ENCODE measurements at regions not wholly inside any gene's neighbourhood (a gene's known extent, or its start where the extent isn't known, plus 50 kb on each side); places are given as distances from the start of the nearest gene placed in this dataset.
"Not testable (repeated sequence)": the region's sequence is repeated elsewhere in the genome, so short reads cannot be mapped to it uniquely, and the experiment has no call there.

GRCh38 chr2:2723064-2723463 lies 392.0 kb upstream of the MYT1L start:
- no peak overlapping the region for H3K27ac ChIP-seq
- no peaks in the 10 kb centered on the region for H3K36me3 ChIP-seq
- TF ChIP-seq CTCF (IDR thresholded peaks at IDR 0.05), result no peak
- no peak for TF ChIP-seq POLR2AphosphoS5 (IDR thresholded peaks at IDR 0.05)
- TF ChIP-seq EP300 (IDR thresholded peaks at IDR 0.05), result no peak
- H3K4me3 ChIP-seq, result no peak overlapping the region
- DNase-seq (no peak), ATAC-seq (ENCODE audit: low FRiP score in 2 of 2) (no peak)
- H3K4me1 ChIP-seq, result no peaks in the 10 kb centered on the region
- 70 to 85% methylated on average over 3 of the region's 3 CpGs for WGBS, 2 donors
- H3K27me3 ChIP-seq, result no peaks in the 10 kb centered on the region
- no peaks in the 10 kb centered on the region for H3K9me3 ChIP-seq

- no peaks in the 10 kb centered on the region for H3K4me1 ChIP-seq
- DNase-seq, result peak in 1 of 2 donors; percentile 68
These were observed 390.3 kb upstream of the MYT1L start for GRCh38 chr2:2721296-2721835.

GRCh38 chr2:2720806-2721205 lies 389.7 kb upstream of the MYT1L start:
- not testable (repeated sequence) for H3K27me3 ChIP-seq; H3K4me1 ChIP-seq; H3K36me3 ChIP-seq; ATAC-seq (ENCODE audit: low FRiP score in 2 of 2); H3K4me3 ChIP-seq; H3K9me3 ChIP-seq; H3K27ac ChIP-seq
- peak in 1 of 2 donors; percentile 63 for DNase-seq
- WGBS, 2 donors, result 79 to 86% methylated on average over 13 to 14 of the region's 14 CpGs

More at GRCh38 chr2:2721296-2721835, 390.3 kb upstream of the MYT1L start:
- ATAC-seq (ENCODE audit: low FRiP score in 2 of 2), result no peak
- H3K27me3 ChIP-seq, result no peaks in the 10 kb centered on the region
- H3K27ac ChIP-seq, result no peak overlapping the region
- H3K9me3 ChIP-seq, result no peaks in the 10 kb centered on the region
- TF ChIP-seq POLR2A (IDR thresholded peaks at IDR 0.05) (no peak), CTCF (IDR thresholded peaks at IDR 0.05) (no peak), POLR2AphosphoS5 (IDR thresholded peaks at IDR 0.05) (no peak), EP300 (IDR thresholded peaks at IDR 0.05) (no peak)
- no peaks in the 10 kb centered on the region for H3K36me3 ChIP-seq
- H3K4me3 ChIP-seq, result no peak overlapping the region
- 86 to 91% methylated on average over 23 of the region's 23 CpGs for WGBS, 2 donors

GRCh38 chr2:2720351-2720750 lies 389.3 kb upstream of the MYT1L start:
- H3K27ac ChIP-seq, result no peak overlapping the region
- DNase-seq, result no peak
- TF ChIP-seq POLR2A (IDR thresholded peaks at IDR 0.05), result no peak
- no peak for TF ChIP-seq POLR2AphosphoS5 (IDR thresholded peaks at IDR 0.05)
- TF ChIP-seq EP300 (IDR thresholded peaks at IDR 0.05), result no peak
- TF ChIP-seq CTCF (IDR thresholded peaks at IDR 0.05), result no peak
- ATAC-seq (ENCODE audit: low FRiP score in 2 of 2), result no peak
- H3K4me3 ChIP-seq, result no peak overlapping the region
- no peaks in the 10 kb centered on the region for H3K36me3 ChIP-seq
- no peaks in the 10 kb centered on the region for H3K9me3 ChIP-seq
- no peaks in the 10 kb centered on the region for H3K4me1 ChIP-seq
- 75 to 85% methylated on average over 9 of the region's 9 CpGs for WGBS, 2 donors
- H3K27me3 ChIP-seq, result no peaks in the 10 kb centered on the region

- Histone ChIP-seq H3K27ac (no peak overlapping the region), H3K9me3 (no peaks in the 10 kb centered on the region), H3K27me3 (no peaks in the 10 kb centered on the region), H3K36me3 (no peaks in the 10 kb centered on the region), H3K4me3 (no peak overlapping the region), H3K4me1 (no peaks in the 10 kb centered on the region)
- TF ChIP-seq POLR2A (IDR thresholded peaks at IDR 0.05) (no peak), CTCF (IDR thresholded peaks at IDR 0.05) (no peak)
- DNase-seq (no peak), ATAC-seq (ENCODE audit: low FRiP score in 2 of 2) (no peak)
- WGBS, 2 donors, result 80% methylated on average over 8 of the region's 8 CpGs
These were observed 388.7 kb upstream of the MYT1L start for GRCh38 chr2:2719781-2720180.
